ENCODE measurements at regions not wholly inside any gene's neighbourhood (a gene's known extent, or its start where the extent isn't known, plus 50 kb on each side); places are given as distances from the start of the nearest gene placed in this dataset.

DNA sequence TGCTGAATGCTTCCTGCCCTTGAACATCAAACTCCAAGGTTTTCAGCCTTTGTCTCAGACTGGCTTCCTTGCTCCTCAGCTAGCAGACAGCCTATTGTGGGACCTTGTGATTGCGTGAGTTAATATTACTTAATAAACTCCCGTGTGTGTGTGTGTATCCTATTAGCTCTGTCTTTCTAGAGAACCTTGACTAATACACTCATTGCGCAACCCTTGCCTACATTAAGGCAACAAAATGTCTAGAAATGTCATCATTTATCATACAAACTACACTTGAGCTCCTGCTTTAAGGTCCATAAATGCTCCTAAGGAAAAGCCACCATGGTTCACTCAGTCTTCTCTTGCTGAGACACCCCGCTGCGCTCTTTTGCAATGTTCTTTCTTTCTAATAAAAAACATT, 2861.0 kb downstream of the PCDH9 start:
- TF ChIP-seq, protein P1, sequence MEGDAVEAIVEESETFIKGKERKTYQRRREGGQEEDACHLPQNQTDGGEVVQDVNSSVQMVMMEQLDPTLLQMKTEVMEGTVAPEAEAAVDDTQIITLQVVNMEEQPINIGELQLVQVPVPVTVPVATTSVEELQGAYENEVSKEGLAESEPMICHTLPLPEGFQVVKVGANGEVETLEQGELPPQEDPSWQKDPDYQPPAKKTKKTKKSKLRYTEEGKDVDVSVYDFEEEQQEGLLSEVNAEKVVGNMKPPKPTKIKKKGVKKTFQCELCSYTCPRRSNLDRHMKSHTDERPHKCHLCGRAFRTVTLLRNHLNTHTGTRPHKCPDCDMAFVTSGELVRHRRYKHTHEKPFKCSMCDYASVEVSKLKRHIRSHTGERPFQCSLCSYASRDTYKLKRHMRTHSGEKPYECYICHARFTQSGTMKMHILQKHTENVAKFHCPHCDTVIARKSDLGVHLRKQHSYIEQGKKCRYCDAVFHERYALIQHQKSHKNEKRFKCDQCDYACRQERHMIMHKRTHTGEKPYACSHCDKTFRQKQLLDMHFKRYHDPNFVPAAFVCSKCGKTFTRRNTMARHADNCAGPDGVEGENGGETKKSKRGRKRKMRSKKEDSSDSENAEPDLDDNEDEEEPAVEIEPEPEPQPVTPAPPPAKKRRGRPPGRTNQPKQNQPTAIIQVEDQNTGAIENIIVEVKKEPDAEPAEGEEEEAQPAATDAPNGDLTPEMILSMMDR (IDR thresholded peaks at IDR 0.05), result no peak
- TF ChIP-seq POLR2A (IDR thresholded peaks at IDR 0.05) (no peak), EP300 (IDR thresholded peaks at IDR 0.05) (no peak), POLR2AphosphoS5 (IDR thresholded peaks at IDR 0.05) (no peak)

Measured in gastroesophageal sphincter (tissue), 3 donors.